ENCODE measurements at regions not wholly inside any gene's neighbourhood (a gene's known extent, or its start where the extent isn't known, plus 50 kb on each side); places are given as distances from the start of the nearest gene placed in this dataset.

- H3K9ac ChIP-seq (ENCODE audit: insufficient read depth, low read depth, low read length) = no peak overlapping the region
- POLR2A ChIA-PET = no interaction called here
- FAIRE-seq (no peak), DNase-seq (ENCODE audit: low spot score) (no peak), ATAC-seq (no peak)
- H3K4me1 ChIP-seq (ENCODE audit: insufficient read depth, low read length) = peaks cover 36% of the 10 kb centered on the region
- no TSS peak for BruUV-seq (replicated peaks)
- H3K36me3 ChIP-seq (replicated peaks in 1 of 2; ENCODE audit: control insufficient read depth in 1 of 2, insufficient read depth in 2 of 2, low read length in 2 of 2) = no peaks in the 10 kb centered on the region
- CTCF ChIA-PET (ENCODE audit: low intra/inter-chr PET ratio, low total read pairs) = no interaction called here
- no peak overlapping the region for H3K27ac ChIP-seq (ENCODE audit: extremely low read length, insufficient read depth, low read length)
- WGBS (ENCODE audit: low lambda C conversion rate) = 38% methylated on average over 6 of the region's 6 CpGs
- intact Hi-C loops (cut with micrococcal nuclease; ENCODE audit: unreplicated experiment) (no loop called here), in situ Hi-C loops (cut with HindIII; ENCODE audit: extremely low pct_ligation_motif_present, low pct_unique_long_range_greater_than_20kb) (no loop called here)
- H3K79me2 ChIP-seq (ENCODE audit: insufficient read depth, low read length) = no peaks in the 10 kb centered on the region
- H3K4me3 ChIP-seq (replicated peaks in 1 of 3; ENCODE audit: insufficient read depth in 1 of 3, low read depth in 2 of 3, low read length in 3 of 3) = no peak overlapping the region
- no peak overlapping the region for H2AFZ ChIP-seq (ENCODE audit: low read length)
- no peak overlapping the region for H3K4me2 ChIP-seq (ENCODE audit: low read depth, low read length)
- no peaks in the 10 kb centered on the region for H3K9me3 ChIP-seq (ENCODE audit: low read length)
- H3K27me3 ChIP-seq (ENCODE audit: control insufficient read depth in 1 of 2, insufficient read depth in 2 of 2, low read length in 2 of 2) = peaks cover 0 to 3% of the 10 kb centered on the region in 2 experiments; a peak in 2 of 5 replicates
- H4K20me1 ChIP-seq (ENCODE audit: insufficient read depth, low read length) = no peaks in the 10 kb centered on the region
- TF ChIP-seq RXRA (CRISPR knock-in tag; IDR thresholded peaks at IDR 0.05) (no peak), SP4 (CRISPR knock-in tag; IDR thresholded peaks at IDR 0.05) (no peak), ZNF234 (CRISPR knock-in tag; conservative IDR thresholded peaks at IDR 0.05) (no peak)
These were observed 61.0 kb upstream of the CSF1 start for GRCh38 chr1:109849655-109850054.

GRCh38 chr1:109847251-109847650 is 63.4 kb upstream of the CSF1 start:
- POLR2A ChIA-PET = no interaction called here
- ATAC-seq = no peak; the same call in 2 of the 3 replicates

More at GRCh38 chr1:109847251-109847650, 63.4 kb upstream of the CSF1 start:
- no peaks in the 10 kb centered on the region for H4K20me1 ChIP-seq (ENCODE audit: insufficient read depth, low read length)
- no TSS peak for BruUV-seq (replicated peaks)
- H3K4me3 ChIP-seq (replicated peaks in 1 of 3; ENCODE audit: insufficient read depth in 1 of 3, low read depth in 2 of 3, low read length in 3 of 3) = no peak overlapping the region
- no peak overlapping the region for H2AFZ ChIP-seq (ENCODE audit: low read length)
- TF ChIP-seq SAP130 (CRISPR knock-in tag; IDR thresholded peaks at IDR 0.05; ENCODE audit: low read depth) = 0 out of 2 replicates have a peak, but pooled peaks have one; percentile 20
- no peak for TF ChIP-seq HNRNPLL (IDR thresholded peaks at IDR 0.05; ENCODE audit: low read depth, low read length, poor library complexity, severe bottlenecking)
- no peak for TF ChIP-seq DR1 (CRISPR knock-in tag; IDR thresholded peaks at IDR 0.05)
- no peak for TF ChIP-seq ELF1 (CRISPR knock-in tag; IDR thresholded peaks at IDR 0.05)
- intact Hi-C loops (cut with micrococcal nuclease; ENCODE audit: unreplicated experiment) = no loop called here
- no peak for FAIRE-seq
- 72% methylated on average over 4 of the region's 7 CpGs for WGBS (ENCODE audit: low lambda C conversion rate)
- no peak overlapping the region for H3K9ac ChIP-seq (ENCODE audit: insufficient read depth, low read depth, low read length)
- CTCF ChIA-PET (ENCODE audit: low intra/inter-chr PET ratio, low total read pairs) = no interaction called here
- H3K4me1 ChIP-seq (ENCODE audit: insufficient read depth, low read length) = peaks cover 31% of the 10 kb centered on the region
- H3K36me3 ChIP-seq (replicated peaks in 1 of 2; ENCODE audit: control insufficient read depth in 1 of 2, insufficient read depth in 2 of 2, low read length in 2 of 2) = no peaks in the 10 kb centered on the region
- no peak overlapping the region for H3K4me2 ChIP-seq (ENCODE audit: low read depth, low read length)
- no peaks in the 10 kb centered on the region for H3K9me3 ChIP-seq (ENCODE audit: low read length)
- in situ Hi-C loops (cut with HindIII; ENCODE audit: extremely low pct_ligation_motif_present, low pct_unique_long_range_greater_than_20kb) = no loop called here
- H3K79me2 ChIP-seq (ENCODE audit: insufficient read depth, low read length) = no peaks in the 10 kb centered on the region
- H3K27ac ChIP-seq (ENCODE audit: extremely low read length, insufficient read depth, low read length) = no peak overlapping the region
- DNase-seq (ENCODE audit: low spot score) = no peak
- H3K27me3 ChIP-seq (ENCODE audit: control insufficient read depth in 1 of 2, insufficient read depth in 2 of 2, low read length in 2 of 2) = peaks cover 0 to 6% of the 10 kb centered on the region in 2 experiments; a peak in 3 of 5 replicates
